Body of pancreas (tissue), 4 donors: ENCODE measurements at regions not wholly inside any gene's neighbourhood (a gene's known extent, or its start where the extent isn't known, plus 50 kb on each side); places are given as distances from the start of the nearest gene placed in this dataset.

Source experiments
- ATAC-seq: fragments of 150-250 bp; one replicate; pipeline ENCODE4 v1.9.1; 2016
- DNase-seq, 4 donors: peaks; one replicate each; pipeline ENCODE4 v3.0.0-alpha.2; 2019
- H3K27ac ChIP-seq, 4 donors: fragments of 200-600 bp; sonication (generic); 1 replicate in 3 of 4; 2 replicates in 1 of 4; pipeline versions ENCODE4 v1.5.1 to v1.6.1; 2016 to 2019; ENCODE audit warnings: mild to moderate bottlenecking in 1 of 4, mixed read lengths in 1 of 4, moderate library complexity in 1 of 4
- H3K27me3 ChIP-seq, 2 donors: fragments of 200-600 bp; sonication (generic); one replicate each; pipeline ENCODE4 v1.6.0; 2016; ENCODE audit warnings: mild to moderate bottlenecking in 1 of 2
- H3K36me3 ChIP-seq, 2 donors: fragments of 200-600 bp; sonication (generic); replicated peaks in 1 of 2; 2 replicates each; pipeline ENCODE4 v1.5.1; 2016; ENCODE audit warnings: low read depth in 2 of 2; ENCODE audit not compliant: insufficient read depth in 1 of 2
- H3K4me1 ChIP-seq: fragments of 200-600 bp; sonication (generic); one replicate; pipeline ENCODE4 v1.6.0; 2016
- H3K4me3 ChIP-seq, 2 donors: fragments of 200-600 bp; sonication (generic); 1 replicate in 1 of 2; 2 replicates in 1 of 2; pipeline ENCODE4 v1.5.1; 2016 to 2019
- H3K9me3 ChIP-seq, 3 donors: fragments of 200-600 bp; sonication (generic); 1 replicate in 2 of 3; 2 replicates in 1 of 3; pipeline ENCODE4 v1.5.1; 2016
- POLR2A ChIP-seq, 3 donors: fragments of 450-650 bp; IDR thresholded peaks; one replicate each; pipeline ENCODE4 v1.6.1; 2016; ENCODE audit warnings: antibody characterized with exemption in 3 of 3, mild to moderate bottlenecking in 2 of 3
- WGBS, 2 donors: methylation state at CpG; one replicate each; pipeline ENCODE4 v1.1.5; 2017; 5-methylcytosine and 5-hydroxymethylcytosine counted together
- intact Hi-C: fragments of 100-400 bp; cut with DNase I; formaldehyde crosslinking; loops from one replicate; pipeline ENCODE4 v1.15.1; 2023
- TF ChIP-seq, protein P1 (sequence below), 7 experiments: fragments of 450-650 bp in 4 of 7; fragments of 200-600 bp in 3 of 7; sonication (generic) in 3 of 7; IDR thresholded peaks; one replicate each; pipeline ENCODE4 v1.5.1; 2016 to 2019; ENCODE audit warnings: antibody characterized with exemption in 7 of 7

DNA sequence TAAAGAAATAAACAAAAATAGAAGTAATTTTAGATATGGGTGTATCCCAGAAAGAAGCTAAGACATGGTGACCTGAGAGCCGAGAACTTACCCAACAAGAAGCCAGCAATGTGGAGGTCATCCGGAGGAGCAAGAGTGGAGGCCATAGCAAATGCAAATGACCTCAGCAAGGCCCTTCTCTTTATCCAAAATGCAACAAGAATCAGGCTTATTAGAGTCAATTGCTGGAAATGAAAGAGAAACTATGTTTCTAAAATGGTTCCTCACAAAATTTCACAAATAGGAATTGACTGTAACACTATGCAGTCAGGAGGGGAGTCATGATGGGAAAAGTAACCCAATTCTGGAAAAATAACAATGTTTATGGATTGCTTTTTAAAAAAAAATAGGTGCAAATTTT, 90.4 kb downstream of the TNFAIP3 start:
- no peaks in the 10 kb centered on the region for H3K27me3 ChIP-seq
- intact Hi-C loops = no loop called here
- no peaks in the 10 kb centered on the region for H3K4me1 ChIP-seq
- no peaks in the 10 kb centered on the region for H3K36me3 ChIP-seq
- no peaks in the 10 kb centered on the region for H3K9me3 ChIP-seq
- ATAC-seq = no peak
- DNase-seq = no peak
- 76 to 79% methylated on average over 2 of the region's 2 CpGs for WGBS, 2 donors
- no peak for TF ChIP-seq POLR2A (IDR thresholded peaks at IDR 0.05)
- TF ChIP-seq, protein P1, sequence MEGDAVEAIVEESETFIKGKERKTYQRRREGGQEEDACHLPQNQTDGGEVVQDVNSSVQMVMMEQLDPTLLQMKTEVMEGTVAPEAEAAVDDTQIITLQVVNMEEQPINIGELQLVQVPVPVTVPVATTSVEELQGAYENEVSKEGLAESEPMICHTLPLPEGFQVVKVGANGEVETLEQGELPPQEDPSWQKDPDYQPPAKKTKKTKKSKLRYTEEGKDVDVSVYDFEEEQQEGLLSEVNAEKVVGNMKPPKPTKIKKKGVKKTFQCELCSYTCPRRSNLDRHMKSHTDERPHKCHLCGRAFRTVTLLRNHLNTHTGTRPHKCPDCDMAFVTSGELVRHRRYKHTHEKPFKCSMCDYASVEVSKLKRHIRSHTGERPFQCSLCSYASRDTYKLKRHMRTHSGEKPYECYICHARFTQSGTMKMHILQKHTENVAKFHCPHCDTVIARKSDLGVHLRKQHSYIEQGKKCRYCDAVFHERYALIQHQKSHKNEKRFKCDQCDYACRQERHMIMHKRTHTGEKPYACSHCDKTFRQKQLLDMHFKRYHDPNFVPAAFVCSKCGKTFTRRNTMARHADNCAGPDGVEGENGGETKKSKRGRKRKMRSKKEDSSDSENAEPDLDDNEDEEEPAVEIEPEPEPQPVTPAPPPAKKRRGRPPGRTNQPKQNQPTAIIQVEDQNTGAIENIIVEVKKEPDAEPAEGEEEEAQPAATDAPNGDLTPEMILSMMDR (IDR thresholded peaks at IDR 0.05) = no peak
- no peak overlapping the region for H3K4me3 ChIP-seq
- H3K27ac ChIP-seq = no peak overlapping the region

DNA sequence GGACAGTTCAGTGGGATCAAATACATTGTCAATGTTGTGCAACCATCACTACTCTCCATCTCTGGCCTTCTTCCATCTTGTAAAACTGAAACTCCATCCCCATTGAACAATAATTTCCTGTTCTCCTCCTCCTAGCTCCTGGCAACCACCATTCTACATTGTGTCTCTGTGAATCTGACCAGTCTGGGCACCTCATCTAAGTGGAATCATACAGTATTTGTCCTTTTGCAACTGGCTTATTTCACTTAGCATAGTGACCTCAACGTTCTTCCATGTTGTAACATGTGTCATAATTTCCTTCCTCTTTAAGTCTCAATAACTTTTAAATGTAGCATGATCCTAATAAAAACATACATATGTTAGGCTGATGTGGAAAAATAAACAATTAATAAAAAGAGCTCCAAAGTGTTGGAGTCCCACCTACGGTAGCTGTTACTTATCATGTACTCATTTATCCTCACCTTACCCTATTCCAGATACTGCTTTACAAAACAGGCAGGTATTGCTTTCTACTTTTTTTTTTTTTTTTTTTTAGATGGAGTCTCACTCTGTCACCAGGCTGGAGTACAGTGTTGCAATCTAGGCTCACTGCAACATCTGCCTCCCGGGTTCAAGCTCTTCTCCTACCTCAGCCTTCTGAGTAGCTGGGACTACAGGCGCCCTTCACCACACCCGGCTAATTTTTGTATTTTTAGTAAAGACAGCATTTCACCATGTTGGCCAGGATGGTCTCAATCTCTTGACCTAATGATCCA, 91.9 kb downstream of the TNFAIP3 start:
- Histone ChIP-seq H3K4me1 (no peaks in the 10 kb centered on the region), H3K9me3 (no peaks in the 10 kb centered on the region), H3K27ac (peak overlapping the region in 1 of 4 donors; percentile 23), H3K27me3 (no peaks in the 10 kb centered on the region), H3K36me3 (no peaks in the 10 kb centered on the region), H3K4me3 (no peak overlapping the region)
- DNase-seq = peak in 1 of 4 donors; percentile 45
- WGBS, 2 donors = 64 to 88% methylated on average over 5 of the region's 5 CpGs
- TF ChIP-seq, protein P1 (IDR thresholded peaks at IDR 0.05) = no peak
- no peak for TF ChIP-seq POLR2A (IDR thresholded peaks at IDR 0.05)
- intact Hi-C loops = no loop called here
- no peak for ATAC-seq

DNA sequence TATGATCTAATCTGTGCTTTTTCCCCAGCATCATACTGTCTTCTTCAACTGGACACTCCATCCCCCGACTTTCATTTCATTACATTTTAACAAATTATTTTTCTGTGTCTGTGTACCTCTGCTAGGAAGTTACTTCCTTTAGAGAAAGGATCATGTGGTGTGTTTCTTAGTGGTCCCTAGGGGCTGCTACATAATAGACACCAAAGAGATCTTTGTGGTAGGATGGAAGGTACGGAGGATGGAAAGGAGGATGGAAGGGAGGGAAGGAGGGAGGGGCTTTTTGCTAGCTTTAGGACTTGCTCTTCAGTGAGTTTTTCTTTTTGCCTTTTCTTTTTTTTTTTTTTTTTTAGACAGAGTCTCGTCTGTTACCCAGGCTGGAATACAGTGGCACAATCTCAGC, 95.7 kb downstream of the TNFAIP3 start:
- intact Hi-C loops = no loop called here
- TF ChIP-seq POLR2A (IDR thresholded peaks at IDR 0.05) = no peak
- TF ChIP-seq, protein P1 (IDR thresholded peaks at IDR 0.05) = no peak
- no peak overlapping the region for H3K27ac ChIP-seq
- no peaks in the 10 kb centered on the region for H3K9me3 ChIP-seq
- no peak overlapping the region for H3K4me3 ChIP-seq
- no peak for DNase-seq
- no peaks in the 10 kb centered on the region for H3K27me3 ChIP-seq
- no peaks in the 10 kb centered on the region for H3K4me1 ChIP-seq
- no peak for ATAC-seq
- no peaks in the 10 kb centered on the region for H3K36me3 ChIP-seq
- WGBS, 2 donors = 66 to 88% methylated on average over 3 of the region's 3 CpGs

DNA sequence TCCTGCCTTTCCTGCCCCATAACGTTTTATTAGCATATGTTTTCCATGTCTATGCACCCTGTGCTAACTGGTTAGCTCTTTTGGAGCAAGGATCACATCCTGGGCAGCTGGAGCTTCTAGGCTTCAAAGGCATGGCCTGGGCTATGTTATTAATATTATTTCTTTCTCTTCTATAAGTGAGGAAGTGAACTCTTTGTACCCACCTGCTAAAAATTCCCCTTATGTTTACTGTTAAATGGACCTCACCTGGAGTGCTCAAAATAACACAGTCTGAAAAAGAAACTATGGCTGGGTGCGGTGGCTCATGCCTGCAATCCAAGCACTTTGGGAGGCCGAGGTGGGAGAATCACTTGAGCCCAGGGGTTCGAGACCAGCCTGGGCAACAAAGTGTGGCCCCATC, 97.8 kb downstream of the TNFAIP3 start:
- no peak overlapping the region for H3K4me3 ChIP-seq
- no peaks in the 10 kb centered on the region for H3K27me3 ChIP-seq
- H3K36me3 ChIP-seq = no peaks in the 10 kb centered on the region
- no peaks in the 10 kb centered on the region for H3K4me1 ChIP-seq
- no peak for ATAC-seq
- WGBS, 2 donors = 63 to 65% methylated on average over 4 of the region's 4 CpGs
- TF ChIP-seq, protein P1 (IDR thresholded peaks at IDR 0.05) = no peak
- no peak overlapping the region for H3K27ac ChIP-seq
- intact Hi-C loops = no loop called here
- no peak for DNase-seq
- H3K9me3 ChIP-seq = no peaks in the 10 kb centered on the region
